NCI-H128 (cell line): ENCODE measurements at regions not wholly inside any gene's neighbourhood (a gene's known extent, or its start where the extent isn't known, plus 50 kb on each side); places are given as distances from the start of the nearest gene placed in this dataset.

Source experiments
- DNase-seq: peaks from one replicate; lab custom pipeline; 2025; ENCODE audit not compliant: unreplicated experiment; lab: John Stamatoyannopoulos, UW

GRCh38 chr3:56902468-56903160 is 100.9 kb upstream of the ARHGEF3 start:
- no peak for DNase-seq

- DNase-seq, result no peak
These were observed 99.1 kb upstream of the ARHGEF3 start for GRCh38 chr3:56900801-56901200.

DNA sequence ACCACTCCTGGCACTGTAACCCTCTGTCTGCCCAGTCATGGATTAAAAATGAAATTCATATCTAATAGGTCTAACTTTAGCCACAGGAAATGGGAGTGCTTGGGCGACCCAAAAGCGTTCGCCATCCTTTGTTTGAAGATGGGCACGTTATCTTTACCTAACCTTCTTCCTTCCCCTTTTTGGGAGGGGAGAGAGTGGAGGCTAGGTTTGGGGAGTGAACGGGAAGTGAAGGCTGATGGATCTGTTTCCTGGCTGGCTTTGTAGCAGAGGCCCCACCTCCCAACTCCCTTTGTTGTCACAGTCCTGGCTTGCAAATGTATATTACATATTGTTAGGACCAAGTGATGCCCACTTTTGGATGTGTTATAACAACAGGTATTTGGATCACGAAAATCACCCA is 98.1 kb upstream of the ARHGEF3 start:
- no peak for DNase-seq

GRCh38 chr3:56899078-56899477 is 97.3 kb upstream of the ARHGEF3 start:
- DNase-seq, result no peak

DNA sequence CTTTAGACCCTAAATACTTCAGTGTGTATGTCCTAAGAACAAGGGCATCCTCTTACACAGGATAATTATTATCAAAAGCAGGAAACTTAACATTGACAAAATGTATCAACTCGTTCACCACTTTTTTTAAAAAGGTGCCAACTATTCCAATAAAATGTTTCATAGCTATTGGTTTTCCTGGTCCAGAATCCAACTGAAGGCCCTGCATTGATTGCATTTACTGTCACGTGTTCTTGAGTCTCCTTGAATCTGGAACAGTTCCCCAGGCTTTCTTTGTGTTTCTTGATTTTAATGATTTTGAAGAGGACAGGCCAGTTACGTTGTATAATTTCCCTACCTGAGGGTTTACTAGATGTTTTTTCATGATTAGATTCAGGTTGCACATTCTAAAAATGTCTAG is 94.6 kb upstream of the ARHGEF3 start:
- DNase-seq, result no peak

DNA sequence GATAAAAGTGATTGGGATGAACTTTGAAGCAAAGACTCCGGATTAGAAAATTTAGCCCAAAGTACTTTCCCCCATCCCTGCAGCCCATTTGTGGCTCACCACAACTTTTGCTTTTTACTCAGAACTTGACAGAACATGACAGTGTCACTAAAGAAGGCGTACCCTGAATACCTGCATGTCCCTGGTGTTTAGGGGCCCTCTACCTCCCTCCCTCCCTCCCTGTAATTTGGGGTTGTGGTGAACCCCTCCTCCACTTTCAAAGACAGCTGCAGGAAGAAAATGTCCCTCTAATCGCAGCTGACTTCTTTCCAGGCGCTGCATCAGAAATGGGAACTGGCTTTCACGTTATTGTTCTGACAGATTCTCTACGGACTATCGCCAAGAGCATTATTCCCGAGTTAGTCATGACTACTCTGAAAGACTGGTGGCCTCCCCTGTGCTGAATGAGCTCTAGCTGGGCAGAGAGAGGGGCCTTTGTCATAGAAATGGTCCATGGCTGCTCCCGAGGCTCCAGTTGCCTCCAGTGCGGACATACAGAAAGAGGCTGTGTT is 93.2 kb upstream of the ARHGEF3 start:
- DNase-seq, result no peak

DNA sequence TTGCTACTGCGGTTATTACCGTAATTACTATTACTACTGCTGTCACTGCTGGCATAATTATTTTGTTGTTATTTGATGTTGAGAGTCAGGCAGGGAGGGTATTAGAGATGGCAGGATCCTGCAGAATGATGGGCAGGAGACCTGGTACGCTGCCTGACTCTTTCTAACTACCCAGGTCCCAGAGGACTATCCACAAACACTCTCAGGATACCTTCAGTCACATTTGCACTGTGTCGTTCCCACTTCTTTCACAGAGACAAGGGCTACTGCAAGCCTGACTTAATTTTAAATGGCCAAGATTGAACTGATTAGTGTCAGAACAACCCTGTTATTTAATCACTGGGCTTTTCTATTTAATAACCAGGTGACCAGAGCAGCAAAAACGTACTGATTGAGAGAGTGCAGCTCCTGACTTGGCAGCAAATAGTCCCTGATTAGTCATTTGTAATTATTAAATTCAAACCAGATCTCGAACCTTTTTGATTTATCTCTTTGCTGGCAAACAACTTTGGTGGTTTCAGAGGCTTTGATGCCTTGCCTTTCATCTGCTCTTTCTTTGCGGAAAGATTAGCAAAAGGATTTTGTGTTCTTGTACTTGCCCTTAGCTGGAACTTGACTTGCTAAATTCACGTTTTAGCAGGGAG is 88.8 kb upstream of the ARHGEF3 start:
- no peak for DNase-seq

DNA sequence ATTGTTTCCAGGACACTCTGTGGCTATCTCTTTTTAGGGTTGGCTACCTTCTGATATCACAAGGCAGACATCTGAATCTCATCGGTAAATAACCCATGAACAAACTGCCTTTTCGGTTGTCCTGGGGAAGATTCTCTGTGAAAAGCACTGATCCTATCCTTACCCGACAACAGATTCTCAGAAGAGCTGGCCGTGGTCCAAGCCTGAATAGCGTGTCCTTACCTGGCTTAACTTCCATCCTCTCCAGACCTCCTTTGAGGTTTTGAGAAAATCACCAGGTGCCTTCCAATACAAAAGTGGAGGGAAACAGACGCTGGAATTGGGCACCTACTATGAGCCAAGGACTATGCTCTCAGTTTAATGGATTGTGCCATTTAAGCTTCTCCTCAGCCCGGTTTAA is 87.4 kb upstream of the ARHGEF3 start:
- DNase-seq, result no peak

DNA sequence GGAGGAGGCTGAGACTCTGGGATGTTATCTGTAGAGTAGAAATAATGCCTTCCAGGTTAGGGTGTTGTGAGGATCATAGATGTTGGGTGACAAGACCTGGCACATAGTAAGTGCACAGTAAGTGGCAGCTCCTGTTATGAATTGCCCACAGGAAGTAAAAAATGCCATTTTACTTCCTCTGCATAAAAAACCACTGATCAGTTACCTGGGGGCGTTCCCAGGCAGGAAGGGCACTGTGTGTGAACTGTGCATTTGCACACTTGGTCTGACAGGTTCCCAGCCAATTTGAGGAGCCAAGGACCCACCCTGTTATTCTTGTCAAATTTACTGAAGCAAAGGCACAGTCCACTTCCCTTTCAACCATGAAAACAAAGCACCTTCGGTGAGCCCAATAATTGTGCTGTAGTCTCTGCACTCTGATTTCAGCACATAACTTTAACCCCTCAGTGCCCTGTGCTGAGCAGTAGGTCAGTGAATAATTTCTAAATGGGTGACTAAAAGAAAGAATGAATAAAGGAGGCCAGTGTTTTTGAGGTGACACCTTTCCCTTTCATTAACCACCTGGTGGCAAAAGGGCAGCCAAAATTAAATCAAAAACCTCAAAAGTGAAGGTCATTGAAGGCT is 85.8 kb upstream of the ARHGEF3 start:
- DNase-seq, result no peak

GRCh38 chr3:56886314-56886713 is 84.6 kb upstream of the ARHGEF3 start:
- no peak for DNase-seq

DNA sequence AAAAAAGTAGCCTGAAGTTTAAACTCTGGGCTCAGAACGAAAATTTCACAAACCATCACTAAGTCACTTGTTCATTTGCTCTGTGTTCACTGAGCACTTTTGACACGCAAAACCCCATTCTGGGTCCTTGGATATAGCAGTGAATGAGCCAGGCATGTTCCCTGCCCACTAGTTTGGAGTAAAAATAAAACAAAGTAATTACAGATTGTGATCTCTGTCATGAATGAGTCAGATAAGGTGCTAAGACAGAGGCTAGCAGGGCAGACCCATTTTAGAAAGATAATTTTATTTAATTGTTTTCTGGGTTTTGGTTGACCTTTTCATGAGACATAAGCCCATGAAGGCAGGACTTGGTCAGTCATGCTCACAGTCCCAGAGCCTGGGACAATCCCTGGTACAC is 84.1 kb upstream of the ARHGEF3 start:
- no peak for DNase-seq

- DNase-seq, result no peak
These were observed 83.7 kb upstream of the ARHGEF3 start for GRCh38 chr3:56885453-56885852.

- DNase-seq, result no peak
These were observed 82.6 kb upstream of the ARHGEF3 start for GRCh38 chr3:56884387-56884786.

DNA sequence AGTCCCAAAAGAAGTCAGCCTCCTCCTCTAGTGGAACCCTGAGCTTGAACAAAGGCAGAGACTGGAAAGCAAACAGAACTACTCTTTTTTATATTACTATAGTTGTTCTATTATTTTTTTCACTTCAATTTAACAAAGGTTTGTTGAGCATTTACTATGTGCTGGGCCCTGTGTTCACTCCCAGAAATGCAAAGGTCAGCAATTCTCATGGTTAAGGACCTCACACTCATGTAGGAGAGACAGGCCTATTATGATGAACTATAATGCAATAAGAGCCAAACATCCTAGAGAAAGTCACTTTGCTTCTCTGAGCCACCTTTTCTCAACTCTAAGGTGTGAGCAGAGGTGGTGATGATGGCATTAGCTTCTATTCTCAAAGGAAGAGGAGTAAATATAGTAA is 82.1 kb upstream of the ARHGEF3 start:
- no peak for DNase-seq

DNA sequence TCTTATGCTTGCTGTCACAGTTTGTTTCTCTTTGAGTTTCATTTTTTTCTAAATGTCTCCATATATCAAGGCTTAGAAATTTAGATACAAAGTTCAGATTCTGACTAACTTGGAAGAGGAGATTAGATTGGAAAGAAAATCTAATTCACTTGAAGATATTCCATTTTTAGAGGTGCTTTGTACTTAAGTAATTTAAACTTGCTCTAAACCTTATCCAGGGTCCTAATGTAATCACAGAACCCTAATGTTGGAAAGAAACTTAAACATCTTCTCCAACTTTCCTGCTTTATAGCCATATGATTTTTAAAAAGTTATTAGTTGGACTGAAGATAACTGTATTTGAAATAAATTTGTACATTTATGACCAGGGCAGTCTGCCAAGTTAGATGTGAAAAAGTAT is 81.1 kb upstream of the ARHGEF3 start:
- no peak for DNase-seq

DNA sequence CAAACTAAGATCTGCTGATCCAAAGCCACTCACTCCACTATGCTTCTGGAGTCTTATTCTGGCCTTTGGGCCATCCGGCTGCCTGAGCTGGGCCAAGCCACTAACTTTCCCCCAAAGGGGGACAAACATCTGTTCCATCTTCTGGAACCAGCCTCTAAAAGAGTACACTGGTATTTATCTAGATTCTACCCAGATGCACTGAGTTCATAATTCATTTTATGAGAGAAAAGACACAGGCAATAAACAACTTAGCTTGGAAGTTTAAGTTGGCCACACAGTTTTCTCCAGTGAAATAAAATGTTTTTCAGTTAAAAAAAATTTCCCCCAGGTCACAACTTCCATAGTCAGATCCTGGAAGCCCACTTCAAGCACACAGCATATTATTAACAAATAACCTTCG is 80.1 kb upstream of the ARHGEF3 start:
- no peak for DNase-seq

GRCh38 chr3:56880720-56881575 is 79.2 kb upstream of the ARHGEF3 start:
- DNase-seq, result no peak

- DNase-seq, result no peak
These were observed 77.9 kb upstream of the ARHGEF3 start for GRCh38 chr3:56879436-56880215.

DNA sequence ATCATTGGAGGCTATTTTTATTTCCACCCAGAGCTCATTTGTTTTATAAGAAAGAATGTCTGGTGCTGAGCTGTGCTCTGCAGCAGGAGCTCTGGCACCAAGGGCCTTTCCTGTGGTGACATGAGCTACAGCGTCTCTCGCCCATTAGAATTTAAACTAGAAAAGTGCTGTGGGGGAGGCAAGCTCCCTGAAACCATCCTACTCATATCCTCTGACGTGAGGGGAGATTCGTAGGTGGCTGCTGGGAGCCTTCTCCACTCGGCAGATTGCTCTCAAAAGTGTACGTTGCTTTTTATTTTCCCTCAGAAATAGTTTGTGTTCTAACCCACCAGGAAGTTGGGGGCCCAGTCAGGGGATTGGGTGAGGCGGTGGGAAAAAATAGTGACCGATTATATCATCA is 76.3 kb upstream of the ARHGEF3 start:
- no peak for DNase-seq

DNA sequence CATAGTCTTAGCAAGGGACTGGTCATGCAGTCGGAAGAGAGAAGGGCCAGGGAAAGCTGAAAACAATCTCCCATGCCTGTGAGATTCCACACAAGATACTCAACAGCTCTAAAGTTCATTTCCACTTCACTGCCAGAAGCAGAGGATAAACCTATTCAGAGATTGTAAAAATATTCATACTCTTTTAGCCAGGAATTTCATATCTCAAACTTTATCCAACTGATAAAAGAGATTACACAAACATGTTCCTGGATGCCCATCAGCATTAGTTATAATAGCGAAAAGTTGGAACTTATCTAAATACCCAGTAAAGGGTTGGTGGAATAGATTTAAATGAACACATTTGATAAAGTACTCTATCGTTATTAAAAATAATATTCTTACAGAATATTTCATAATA is 75.2 kb upstream of the ARHGEF3 start:
- no peak for DNase-seq

GRCh38 chr3:56874269-56874668 is 72.5 kb upstream of the ARHGEF3 start:
- no peak for DNase-seq
